HCT116 (cell line): ENCODE measurements at regions not wholly inside any gene's neighbourhood (a gene's known extent, or its start where the extent isn't known, plus 50 kb on each side); places are given as distances from the start of the nearest gene placed in this dataset.

Experiments used
- ATAC-seq: fragments of 200-7000 bp; cut with Tn5 transposase; 2 replicates; pipeline ENCODE4 v1.9.1; 2020; ENCODE audit warnings: mild to moderate bottlenecking, moderate library complexity
- BruUV-seq: library from RNA; stranded (reverse); fragments of 400-500 nt; replicated peaks from 2 replicates; lab custom pipeline; 2021; lab: Mats Ljungman, UMichigan
- CTCF ChIA-PET: fragments of 300-600 bp; sonication (Branson Sonifier 250); formaldehyde crosslinking; loops from one replicate; lab custom pipeline; 2021; ENCODE audit warnings: antibody characterized with exemption; lab: Charles Lee
- POLR2A ChIA-PET: fragments of 300-600, 350-600 bp; sonication (Branson Sonifier 250); formaldehyde crosslinking; loops from one replicate; lab custom pipeline; 2021; ENCODE audit warnings: antibody characterized with exemption; lab: Charles Lee
- RAD21 ChIA-PET, 2 experiments: fragments of 300-600 bp; sonication (Branson Sonifier 250); formaldehyde crosslinking; loops; one replicate each; lab custom pipeline; 2023; ENCODE audit warnings: low total read pairs in 2 of 2; ENCODE audit not compliant: uncharacterized antibody in 2 of 2, unreplicated experiment in 2 of 2, low non-redundant PET in 1 of 2; lab: Charles Lee
- DNase-seq: peaks from one replicate; pipeline ENCODE4 v3.0.0-alpha.2; 2010; ENCODE audit warnings: low read depth, low spot score
- H2AFZ ChIP-seq: fragments of 200-600 bp; shearing (Covaris generic), sonication (generic); 2 replicates; pipeline ENCODE4 v1.6.1; 2017; ENCODE audit warnings: low read depth, mixed run types, mixed read lengths, antibody characterized with exemption, low read length; ENCODE audit not compliant: poor library complexity, severe bottlenecking
- H3K27ac ChIP-seq: 2 replicates; pipeline ENCODE4 v1.5.1; 2012; ENCODE audit warnings: low read depth, low read length
- H3K27me3 ChIP-seq: fragments of 200-600 bp; sonication (generic); 2 replicates; pipeline ENCODE4 v1.6.1; 2016; ENCODE audit warnings: mixed run types, low read length, mixed read lengths; ENCODE audit not compliant: insufficient read depth
- H3K36me3 ChIP-seq, 2 experiments: fragments of 200-500 bp in 1 of 2; fragments of 200-600 bp in 1 of 2; sonication (Bioruptor generic) in 1 of 2; sonication (generic) in 1 of 2; 2 replicates each; pipeline versions ENCODE4 v1.5.1 to v1.6.1; 2014 to 2016; ENCODE audit warnings: low read length in 2 of 2, inconsistent platforms in 1 of 2, mixed read lengths in 1 of 2, mixed run types in 1 of 2; ENCODE audit not compliant: insufficient read depth in 2 of 2, control insufficient read depth in 1 of 2
- H3K4me1 ChIP-seq, 2 experiments: fragments of 200-600 bp in 1 of 2; sonication (generic) in 1 of 2; 2 replicates each; pipeline versions ENCODE4 v1.5.1 to v1.6.1; 2012 to 2017; ENCODE audit warnings: low read length in 2 of 2, inconsistent platforms in 1 of 2, mild to moderate bottlenecking in 1 of 2, mixed read lengths in 1 of 2, mixed run types in 1 of 2, moderate library complexity in 1 of 2; ENCODE audit not compliant: insufficient read depth in 2 of 2, control insufficient read depth in 1 of 2
- H3K4me2 ChIP-seq: fragments of 200-600 bp; sonication (generic); 2 replicates; pipeline ENCODE4 v1.6.1; 2017; ENCODE audit warnings: mixed run types, low read length, mixed read lengths
- H3K4me3 ChIP-seq, 2 experiments: fragments of 200-600 bp in 1 of 2; sonication (generic) in 1 of 2; replicated peaks in 1 of 2; 2 replicates each; pipeline ENCODE4 v1.5.1; 2011 to 2016; ENCODE audit warnings: low read length in 2 of 2, control low read depth in 1 of 2, low read depth in 1 of 2, mild to moderate bottlenecking in 1 of 2, mixed read lengths in 1 of 2, mixed run types in 1 of 2
- H3K79me2 ChIP-seq: fragments of 200-600 bp; sonication (generic); 2 replicates; pipeline ENCODE4 v1.6.1; 2017; ENCODE audit warnings: mild to moderate bottlenecking, mixed run types, low read length, moderate library complexity, mixed read lengths; ENCODE audit not compliant: insufficient read depth
- H3K9ac ChIP-seq: fragments of 200-600 bp; sonication (generic); 2 replicates; pipeline ENCODE4 v1.6.1; 2016; ENCODE audit warnings: low read length, mixed read lengths
- H3K9me2 ChIP-seq: fragments of 200-600 bp; sonication (generic), shearing (Covaris generic); 2 replicates; pipeline ENCODE4 v1.6.1; 2017; ENCODE audit warnings: mixed run types, mild to moderate bottlenecking, moderate library complexity; ENCODE audit not compliant: insufficient read depth
- H3K9me3 ChIP-seq, 2 experiments: fragments of 200-500 bp in 1 of 2; fragments of 200-600 bp in 1 of 2; sonication (Bioruptor generic) in 1 of 2; sonication (generic) in 1 of 2; 2 replicates each; pipeline ENCODE4 v1.6.1; 2014 to 2017; ENCODE audit warnings: low read length in 2 of 2, mixed read lengths in 2 of 2, inconsistent platforms in 1 of 2, low read depth in 1 of 2, mild to moderate bottlenecking in 1 of 2, mixed run types in 1 of 2, moderate library complexity in 1 of 2; ENCODE audit not compliant: control insufficient read depth in 1 of 2, insufficient read depth in 1 of 2
- H4K20me1 ChIP-seq: fragments of 200-600 bp; sonication (generic), shearing (Covaris generic); 2 replicates; pipeline ENCODE4 v1.6.1; 2017; ENCODE audit warnings: mixed run types, mild to moderate bottlenecking, moderate library complexity; ENCODE audit not compliant: insufficient read depth
- CBX3 ChIP-seq: IDR thresholded peaks from 2 replicates; pipeline ENCODE4 v1.6.1; 2012; ENCODE audit warnings: low read depth
- CEBPB ChIP-seq: IDR thresholded peaks from 2 replicates; pipeline ENCODE4 v1.6.1; 2012; ENCODE audit warnings: low read depth
- EZH2 ChIP-seq: fragments of 200-600 bp; sonication (generic); IDR thresholded peaks from 2 replicates; pipeline ENCODE4 v1.6.1; 2017; ENCODE audit warnings: antibody characterized with exemption, mixed run types
- FOSL1 ChIP-seq: IDR thresholded peaks from 2 replicates; pipeline ENCODE4 v1.6.1; 2012; ENCODE audit warnings: low read depth
- MAX ChIP-seq: IDR thresholded peaks from 2 replicates; pipeline ENCODE4 v1.6.1; 2012
- POLR2AphosphoS5 ChIP-seq: IDR thresholded peaks from 2 replicates; pipeline ENCODE4 v1.6.1; 2011; ENCODE audit warnings: mild to moderate bottlenecking, low read depth, low read length, moderate library complexity
- RAD21 ChIP-seq: IDR thresholded peaks from 2 replicates; pipeline ENCODE4 v1.6.1; 2012; ENCODE audit warnings: low read depth, mild to moderate bottlenecking
- REST ChIP-seq: IDR thresholded peaks from 2 replicates; pipeline ENCODE4 v1.6.1; 2012; ENCODE audit warnings: low read depth
- ZBTB33 ChIP-seq: IDR thresholded peaks from 2 replicates; pipeline ENCODE4 v1.6.1; 2011; ENCODE audit warnings: mild to moderate bottlenecking, low read length, moderate library complexity; ENCODE audit not compliant: insufficient replicate concordance; ENCODE audit errors: extremely low read depth
- ZFX ChIP-seq: fragments of 450-650 bp; IDR thresholded peaks from 2 replicates; pipeline ENCODE4 v1.6.1; 2017
- intact Hi-C: fragments of 100-400 bp; cut with micrococcal nuclease; formaldehyde crosslinking; loops from 2 replicates; pipeline ENCODE4 v1.10.0; 2022

GRCh38 chr5:142517840-142518239 is 168.1 kb downstream of the FGF1 start:
- Histone ChIP-seq H3K9me2 (no peaks in the 10 kb centered on the region), H3K4me3 (no peak overlapping the region), H3K79me2 (no peaks in the 10 kb centered on the region), H3K9me3 (no peaks in the 10 kb centered on the region), H3K36me3 (no peaks in the 10 kb centered on the region), H3K27me3 (no peaks in the 10 kb centered on the region), H3K9ac (no peak overlapping the region), H4K20me1 (no peaks in the 10 kb centered on the region), H3K4me1 (peaks cover 3 to 7% of the 10 kb centered on the region in 2 experiments; a peak in 3 of 4 replicates), H3K27ac (no peak overlapping the region), H2AFZ (no peak overlapping the region), H3K4me2 (no peak overlapping the region)
- ChIA-PET RAD21 (no interaction called here), POLR2A (no interaction called here), CTCF (no interaction called here)
- TF ChIP-seq ZFX = no peak
- TF ChIP-seq MAX = no peak
- no peak for TF ChIP-seq ZBTB33
- no peak for TF ChIP-seq EZH2
- TF ChIP-seq RAD21 = no peak
- TF ChIP-seq CEBPB = no peak
- TF ChIP-seq FOSL1 = no peak
- no peak for TF ChIP-seq CBX3
- no peak for TF ChIP-seq POLR2AphosphoS5
- TF ChIP-seq REST = no peak
- no TSS peak for BruUV-seq
- intact Hi-C loops = no loop called here
- DNase-seq (no peak), ATAC-seq (no peak)
